ENCODE measurements at regions not wholly inside any gene's neighbourhood (a gene's known extent, or its start where the extent isn't known, plus 50 kb on each side); places are given as distances from the start of the nearest gene placed in this dataset.
A peak's percentile ranks its signal among the peaks of the same experiment; 100 is the strongest.

- no peak overlapping the region for H3K27ac ChIP-seq
- 79% methylated on average over 16 of the region's 16 CpGs for WGBS (ENCODE audit: low lambda C conversion rate, missing lambda C conversion rate)
- no peak overlapping the region for H3K4me3 ChIP-seq
- no peaks in the 10 kb centered on the region for H3K9me2 ChIP-seq (replicated peaks; ENCODE audit: insufficient read depth)
- no peaks in the 10 kb centered on the region for H3K4me1 ChIP-seq (ENCODE audit: insufficient read depth)
- TF ChIP-seq EZH2 (IDR thresholded peaks at IDR 0.05; ENCODE audit: borderline replicate concordance) (no peak), EZH2phosphoT487 (IDR thresholded peaks at IDR 0.05; ENCODE audit: low read depth, severe bottlenecking, unreplicated experiment) (no peak), CTCF (IDR thresholded peaks at IDR 0.05; ENCODE audit: poor library complexity) (no peak)
- no peaks in the 10 kb centered on the region for H4K20me1 ChIP-seq (ENCODE audit: insufficient read depth, poor library complexity, severe bottlenecking)
- H2AFZ ChIP-seq: no peak overlapping the region
- H3K36me3 ChIP-seq (replicated peaks; ENCODE audit: insufficient read depth, low read depth): no peaks in the 10 kb centered on the region
- no peak overlapping the region for H3K4me2 ChIP-seq
- H3K9me3 ChIP-seq (ENCODE audit: low read depth): no peaks in the 10 kb centered on the region
- peak; percentile 28 for DNase-seq (ENCODE audit: low spot score)
- H3K27me3 ChIP-seq: no peaks in the 10 kb centered on the region
- no peaks in the 10 kb centered on the region for H3K79me2 ChIP-seq
Measured at GRCh38 chr6:1496836-1497760, 107.7 kb downstream of the FOXF2 start.

GRCh38 chr6:1497761-1498105 is 108.4 kb downstream of the FOXF2 start:
- Histone ChIP-seq H3K9me2 (replicated peaks; ENCODE audit: insufficient read depth) (no peaks in the 10 kb centered on the region), H3K4me2 (no peak overlapping the region), H3K27ac (peak overlapping the region; percentile 12), H3K4me1 (ENCODE audit: insufficient read depth) (no peaks in the 10 kb centered on the region), H3K79me2 (no peaks in the 10 kb centered on the region), H4K20me1 (ENCODE audit: insufficient read depth, poor library complexity, severe bottlenecking) (no peaks in the 10 kb centered on the region), H3K27me3 (no peaks in the 10 kb centered on the region), H3K9me3 (ENCODE audit: low read depth) (no peaks in the 10 kb centered on the region), H2AFZ (no peak overlapping the region), H3K36me3 (replicated peaks; ENCODE audit: insufficient read depth, low read depth) (no peaks in the 10 kb centered on the region), H3K4me3 (no peak overlapping the region)
- DNase-seq (ENCODE audit: low spot score): no peak
- WGBS (ENCODE audit: low lambda C conversion rate, missing lambda C conversion rate): 66% methylated on average over 4 of the region's 4 CpGs
- TF ChIP-seq CTCF (IDR thresholded peaks at IDR 0.05; ENCODE audit: poor library complexity) (no peak), EZH2 (IDR thresholded peaks at IDR 0.05; ENCODE audit: borderline replicate concordance) (no peak), EZH2phosphoT487 (IDR thresholded peaks at IDR 0.05; ENCODE audit: low read depth, severe bottlenecking, unreplicated experiment) (no peak)

GRCh38 chr6:1498491-1499113 is 109.2 kb downstream of the FOXF2 start:
- Histone ChIP-seq H3K36me3 (replicated peaks; ENCODE audit: insufficient read depth, low read depth) (no peaks in the 10 kb centered on the region), H3K4me2 (no peak overlapping the region), H3K9me2 (replicated peaks; ENCODE audit: insufficient read depth) (no peaks in the 10 kb centered on the region), H3K27ac (no peak overlapping the region), H3K9me3 (ENCODE audit: low read depth) (no peaks in the 10 kb centered on the region), H3K79me2 (no peaks in the 10 kb centered on the region), H3K4me1 (ENCODE audit: insufficient read depth) (no peaks in the 10 kb centered on the region), H3K27me3 (no peaks in the 10 kb centered on the region), H4K20me1 (ENCODE audit: insufficient read depth, poor library complexity, severe bottlenecking) (no peaks in the 10 kb centered on the region), H2AFZ (no peak overlapping the region), H3K4me3 (no peak overlapping the region)
- TF ChIP-seq CTCF (IDR thresholded peaks at IDR 0.05; ENCODE audit: poor library complexity) (no peak), EZH2phosphoT487 (IDR thresholded peaks at IDR 0.05; ENCODE audit: low read depth, severe bottlenecking, unreplicated experiment) (no peak), EZH2 (IDR thresholded peaks at IDR 0.05; ENCODE audit: borderline replicate concordance) (no peak)
- DNase-seq (ENCODE audit: low spot score): no peak
- 89% methylated on average over 8 of the region's 8 CpGs for WGBS (ENCODE audit: low lambda C conversion rate, missing lambda C conversion rate)
